MM.1S (cell line): ENCODE measurements at regions not wholly inside any gene's neighbourhood (a gene's known extent, or its start where the extent isn't known, plus 50 kb on each side); places are given as distances from the start of the nearest gene placed in this dataset.

Experiments used
- CTCF ChIP-seq: fragments of 300-600 bp; sonication (generic); IDR thresholded peaks from 2 replicates; pipeline ENCODE4 v1.5.1; 2016; ENCODE audit warnings: antibody characterized with exemption, low read length, mixed read lengths
- EZH2 ChIP-seq: fragments of 300-600 bp; sonication (generic); optimal IDR thresholded peaks from 2 replicates; pipeline ENCODE3; 2017; ENCODE audit warnings: low read depth, mild to moderate bottlenecking, antibody characterized with exemption, low read length, mixed read lengths

GRCh38 chr3:40924559-40925141 is 274.7 kb upstream of the CTNNB1 start:
- TF ChIP-seq CTCF = no peak
- no peak for TF ChIP-seq EZH2
